HEK293 (cell line): ENCODE measurements at regions not wholly inside any gene's neighbourhood (a gene's known extent, or its start where the extent isn't known, plus 50 kb on each side); places are given as distances from the start of the nearest gene placed in this dataset.

Source experiments
- BCL6B ChIP-seq: fragments of 450-650 bp; formaldehyde crosslinking; IDR thresholded peaks from 2 replicates; pipeline ENCODE4 v1.5.1; 2017; ENCODE audit warnings: missing biosample characterization, missing genetic modification characterization
- CTCF ChIP-seq: fragments of 450-650 bp; formaldehyde crosslinking; IDR thresholded peaks from 2 replicates; pipeline ENCODE4 v1.5.1; 2016; ENCODE audit warnings: missing biosample characterization, missing genetic modification characterization
- SETDB1 ChIP-seq: IDR thresholded peaks from one replicate; pipeline ENCODE4 v1.6.1; 2017; ENCODE audit warnings: mild to moderate bottlenecking, low read length, moderate library complexity, mixed read lengths; ENCODE audit not compliant: insufficient read length
- ZFP37 ChIP-seq: fragments of 450-650 bp; formaldehyde crosslinking; IDR thresholded peaks from 2 replicates; pipeline ENCODE4 v1.5.1; 2016; ENCODE audit warnings: missing biosample characterization, missing genetic modification characterization

GRCh38 chr7:3159039-3159438 lies 115.4 kb upstream of the CARD11 start:
- no peak for TF ChIP-seq BCL6B
- TF ChIP-seq ZFP37 (tag by site-specific recombination), result no peak
- TF ChIP-seq SETDB1, result no peak
- no peak for TF ChIP-seq CTCF (tag by site-specific recombination)
